ENCODE measurements at regions not wholly inside any gene's neighbourhood (a gene's known extent, or its start where the extent isn't known, plus 50 kb on each side); places are given as distances from the start of the nearest gene placed in this dataset.

GRCh38 chr3:68408626-68409025, 523.7 kb downstream of the TAFA4 start:
- H3K27ac Mint-ChIP-seq: no peak overlapping the region
- H3K4me1 Mint-ChIP-seq (ENCODE audit: low read depth): no peaks in the 10 kb centered on the region
- peaks cover 6% of the 10 kb centered on the region for H3K9me3 Mint-ChIP-seq
- H3K36me3 Mint-ChIP-seq (ENCODE audit: low read depth): no peaks in the 10 kb centered on the region
- no peak overlapping the region for H3K4me3 Mint-ChIP-seq
- no peaks in the 10 kb centered on the region for H3K27me3 Mint-ChIP-seq

GRCh38 chr3:68403741-68404140, 528.6 kb downstream of the TAFA4 start:
- H3K27ac Mint-ChIP-seq: no peak overlapping the region
- H3K9me3 Mint-ChIP-seq: no peaks in the 10 kb centered on the region
- no peaks in the 10 kb centered on the region for H3K36me3 Mint-ChIP-seq (ENCODE audit: low read depth)
- no peaks in the 10 kb centered on the region for H3K4me1 Mint-ChIP-seq (ENCODE audit: low read depth)
- H3K4me3 Mint-ChIP-seq: no peak overlapping the region
- no peaks in the 10 kb centered on the region for H3K27me3 Mint-ChIP-seq

- Mint-ChIP-seq H3K36me3 (ENCODE audit: low read depth) (no peaks in the 10 kb centered on the region), H3K4me1 (ENCODE audit: low read depth) (no peaks in the 10 kb centered on the region), H3K27ac (no peak overlapping the region), H3K9me3 (no peaks in the 10 kb centered on the region), H3K4me3 (no peak overlapping the region), H3K27me3 (no peaks in the 10 kb centered on the region)
These were observed 530.0 kb downstream of the TAFA4 start for GRCh38 chr3:68402235-68402918.

GRCh38 chr3:68378631-68379030, 553.7 kb downstream of the TAFA4 start:
- Mint-ChIP-seq H3K36me3 (ENCODE audit: low read depth) (no peaks in the 10 kb centered on the region), H3K27ac (no peak overlapping the region), H3K4me3 (no peak overlapping the region), H3K27me3 (no peaks in the 10 kb centered on the region), H3K9me3 (peaks cover 27% of the 10 kb centered on the region), H3K4me1 (ENCODE audit: low read depth) (no peaks in the 10 kb centered on the region)

- no peaks in the 10 kb centered on the region for H3K27me3 Mint-ChIP-seq
- H3K9me3 Mint-ChIP-seq: peaks cover 16% of the 10 kb centered on the region
- no peak overlapping the region for H3K27ac Mint-ChIP-seq
- no peak overlapping the region for H3K4me3 Mint-ChIP-seq
- no peaks in the 10 kb centered on the region for H3K36me3 Mint-ChIP-seq (ENCODE audit: low read depth)
- no peaks in the 10 kb centered on the region for H3K4me1 Mint-ChIP-seq (ENCODE audit: low read depth)
These were observed 558.6 kb downstream of the TAFA4 start for GRCh38 chr3:68373727-68374126.

- H3K4me3 Mint-ChIP-seq: no peak overlapping the region
- no peak overlapping the region for H3K27ac Mint-ChIP-seq
- H3K9me3 Mint-ChIP-seq: no peaks in the 10 kb centered on the region
- H3K27me3 Mint-ChIP-seq: no peaks in the 10 kb centered on the region
- H3K4me1 Mint-ChIP-seq (ENCODE audit: low read depth): no peaks in the 10 kb centered on the region
- no peaks in the 10 kb centered on the region for H3K36me3 Mint-ChIP-seq (ENCODE audit: low read depth)
These were observed 568.6 kb downstream of the TAFA4 start for GRCh38 chr3:68363796-68364195.

- Mint-ChIP-seq H3K4me3 (no peak overlapping the region), H3K9me3 (no peaks in the 10 kb centered on the region), H3K27me3 (no peaks in the 10 kb centered on the region), H3K4me1 (ENCODE audit: low read depth) (no peaks in the 10 kb centered on the region), H3K27ac (no peak overlapping the region), H3K36me3 (ENCODE audit: low read depth) (no peaks in the 10 kb centered on the region)
These were observed 571.9 kb downstream of the TAFA4 start for GRCh38 chr3:68360492-68360891.

- H3K36me3 Mint-ChIP-seq (ENCODE audit: low read depth): no peaks in the 10 kb centered on the region
- H3K4me1 Mint-ChIP-seq (ENCODE audit: low read depth): no peaks in the 10 kb centered on the region
- no peaks in the 10 kb centered on the region for H3K27me3 Mint-ChIP-seq
- H3K9me3 Mint-ChIP-seq: no peaks in the 10 kb centered on the region
- H3K4me3 Mint-ChIP-seq: no peak overlapping the region
- H3K27ac Mint-ChIP-seq: no peak overlapping the region
These were observed 586.6 kb downstream of the TAFA4 start for GRCh38 chr3:68345781-68346180.

- no peaks in the 10 kb centered on the region for H3K9me3 Mint-ChIP-seq
- no peak overlapping the region for H3K27ac Mint-ChIP-seq
- H3K27me3 Mint-ChIP-seq: no peaks in the 10 kb centered on the region
- H3K4me1 Mint-ChIP-seq (ENCODE audit: low read depth): no peaks in the 10 kb centered on the region
- H3K36me3 Mint-ChIP-seq (ENCODE audit: low read depth): no peaks in the 10 kb centered on the region
- no peak overlapping the region for H3K4me3 Mint-ChIP-seq
These were observed 589.9 kb downstream of the TAFA4 start for GRCh38 chr3:68342426-68342825.

GRCh38 chr3:68336042-68336441, 596.3 kb downstream of the TAFA4 start:
- Mint-ChIP-seq H3K36me3 (ENCODE audit: low read depth) (no peaks in the 10 kb centered on the region), H3K4me1 (ENCODE audit: low read depth) (no peaks in the 10 kb centered on the region), H3K4me3 (no peak overlapping the region), H3K27ac (no peak overlapping the region), H3K27me3 (no peaks in the 10 kb centered on the region), H3K9me3 (peaks cover 4% of the 10 kb centered on the region)

GRCh38 chr3:68334367-68334986, 597.9 kb downstream of the TAFA4 start:
- no peaks in the 10 kb centered on the region for H3K27me3 Mint-ChIP-seq
- no peaks in the 10 kb centered on the region for H3K4me1 Mint-ChIP-seq (ENCODE audit: low read depth)
- H3K4me3 Mint-ChIP-seq: no peak overlapping the region

GRCh38 chr3:68328049-68328448, 604.3 kb downstream of the TAFA4 start:
- Mint-ChIP-seq H3K4me1 (ENCODE audit: low read depth) (no peaks in the 10 kb centered on the region), H3K27me3 (no peaks in the 10 kb centered on the region), H3K27ac (no peak overlapping the region), H3K9me3 (peaks cover 10% of the 10 kb centered on the region), H3K36me3 (ENCODE audit: low read depth) (no peaks in the 10 kb centered on the region), H3K4me3 (no peak overlapping the region)

More at GRCh38 chr3:68334367-68334986, 597.9 kb downstream of the TAFA4 start:
- no peaks in the 10 kb centered on the region for H3K36me3 Mint-ChIP-seq (ENCODE audit: low read depth)
- no peak overlapping the region for H3K27ac Mint-ChIP-seq
- H3K9me3 Mint-ChIP-seq: peaks cover 5% of the 10 kb centered on the region

GRCh38 chr3:68315964-68316363, 616.4 kb downstream of the TAFA4 start:
- Mint-ChIP-seq H3K27ac (no peak overlapping the region), H3K4me1 (ENCODE audit: low read depth) (no peaks in the 10 kb centered on the region), H3K4me3 (no peak overlapping the region), H3K9me3 (peaks cover 11% of the 10 kb centered on the region), H3K36me3 (ENCODE audit: low read depth) (no peaks in the 10 kb centered on the region), H3K27me3 (no peaks in the 10 kb centered on the region)

GRCh38 chr3:68315546-68315945, 616.8 kb downstream of the TAFA4 start:
- Mint-ChIP-seq H3K9me3 (peaks cover 12% of the 10 kb centered on the region), H3K36me3 (ENCODE audit: low read depth) (no peaks in the 10 kb centered on the region), H3K4me3 (no peak overlapping the region), H3K27me3 (no peaks in the 10 kb centered on the region), H3K4me1 (ENCODE audit: low read depth) (no peaks in the 10 kb centered on the region), H3K27ac (no peak overlapping the region)

GRCh38 chr3:68306571-68306970, 625.8 kb downstream of the TAFA4 start:
- H3K27me3 Mint-ChIP-seq: no peaks in the 10 kb centered on the region
- H3K36me3 Mint-ChIP-seq (ENCODE audit: low read depth): no peaks in the 10 kb centered on the region
- no peaks in the 10 kb centered on the region for H3K4me1 Mint-ChIP-seq (ENCODE audit: low read depth)
- H3K4me3 Mint-ChIP-seq: no peak overlapping the region
- H3K9me3 Mint-ChIP-seq: peaks cover 5% of the 10 kb centered on the region
- H3K27ac Mint-ChIP-seq: no peak overlapping the region

- H3K27ac Mint-ChIP-seq: no peak overlapping the region
- H3K4me1 Mint-ChIP-seq (ENCODE audit: low read depth): no peaks in the 10 kb centered on the region
- H3K27me3 Mint-ChIP-seq: no peaks in the 10 kb centered on the region
- H3K4me3 Mint-ChIP-seq: no peak overlapping the region
- no peaks in the 10 kb centered on the region for H3K36me3 Mint-ChIP-seq (ENCODE audit: low read depth)
- H3K9me3 Mint-ChIP-seq: peaks cover 12% of the 10 kb centered on the region
These were observed 636.9 kb downstream of the TAFA4 start for GRCh38 chr3:68295457-68295856.

Data from stimulated activated naive CD8-positive, alpha-beta T cell treated with anti-CD3 and anti-CD28 coated beads, Interleukin-15, Interleukin-2, amounts not matched to agents 100 ng/mL and 50 ng/mL, for 24 hours (primary cell).